ENCODE measurements at regions not wholly inside any gene's neighbourhood (a gene's known extent, or its start where the extent isn't known, plus 50 kb on each side); places are given as distances from the start of the nearest gene placed in this dataset.

GRCh38 chr2:188032306-188032705, 259.4 kb upstream of the GULP1 start:
- no peak for TF ChIP-seq CTCF (IDR thresholded peaks at IDR 0.05)
- no peak for TF ChIP-seq POLR2A (IDR thresholded peaks at IDR 0.05)

Measured in testis (tissue), 2 donors.